ENCODE measurements at regions not wholly inside any gene's neighbourhood (a gene's known extent, or its start where the extent isn't known, plus 50 kb on each side); places are given as distances from the start of the nearest gene placed in this dataset.
"Not testable (repeated sequence)": the region's sequence is repeated elsewhere in the genome, so short reads cannot be mapped to it uniquely, and the experiment has no call there.

DNA sequence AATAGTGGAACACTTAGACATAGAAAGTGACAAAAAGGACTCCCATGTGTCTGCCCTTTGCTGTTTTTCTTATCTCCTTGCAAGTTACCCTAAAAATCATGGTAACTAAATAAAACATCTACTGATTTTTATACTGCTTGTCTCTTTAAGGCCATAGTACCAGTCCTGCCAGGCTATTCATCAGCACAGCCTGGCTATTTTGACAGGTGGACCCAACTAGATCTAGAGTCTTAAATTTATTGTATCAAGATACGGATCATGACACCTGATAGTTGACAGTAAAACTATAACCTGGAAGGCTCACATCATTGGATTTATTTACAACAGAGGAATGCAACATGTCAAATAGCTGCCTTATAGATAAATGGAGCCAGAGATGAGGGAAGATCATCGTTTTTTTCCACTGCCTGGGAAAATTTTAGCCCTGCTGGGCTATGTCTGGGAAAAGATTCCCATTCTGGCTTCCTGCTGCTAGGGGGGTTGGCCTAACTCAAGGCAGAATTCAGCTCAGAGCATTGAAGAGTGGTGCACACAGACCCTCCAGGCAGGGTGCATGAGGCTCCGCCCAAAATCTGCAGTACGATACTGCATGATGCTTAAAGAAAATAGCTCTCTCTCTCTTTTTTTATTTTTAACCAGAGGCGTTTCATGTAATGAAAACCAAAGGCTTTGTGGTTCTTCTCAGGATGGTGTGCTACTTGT, 292.0 kb upstream of the FZD8 start:
- H3K4me3 ChIP-seq (ENCODE audit: low read depth, low read length): no peak overlapping the region
- no peak for DNase-seq (ENCODE audit: low read depth)
- TF ChIP-seq, protein P1, sequence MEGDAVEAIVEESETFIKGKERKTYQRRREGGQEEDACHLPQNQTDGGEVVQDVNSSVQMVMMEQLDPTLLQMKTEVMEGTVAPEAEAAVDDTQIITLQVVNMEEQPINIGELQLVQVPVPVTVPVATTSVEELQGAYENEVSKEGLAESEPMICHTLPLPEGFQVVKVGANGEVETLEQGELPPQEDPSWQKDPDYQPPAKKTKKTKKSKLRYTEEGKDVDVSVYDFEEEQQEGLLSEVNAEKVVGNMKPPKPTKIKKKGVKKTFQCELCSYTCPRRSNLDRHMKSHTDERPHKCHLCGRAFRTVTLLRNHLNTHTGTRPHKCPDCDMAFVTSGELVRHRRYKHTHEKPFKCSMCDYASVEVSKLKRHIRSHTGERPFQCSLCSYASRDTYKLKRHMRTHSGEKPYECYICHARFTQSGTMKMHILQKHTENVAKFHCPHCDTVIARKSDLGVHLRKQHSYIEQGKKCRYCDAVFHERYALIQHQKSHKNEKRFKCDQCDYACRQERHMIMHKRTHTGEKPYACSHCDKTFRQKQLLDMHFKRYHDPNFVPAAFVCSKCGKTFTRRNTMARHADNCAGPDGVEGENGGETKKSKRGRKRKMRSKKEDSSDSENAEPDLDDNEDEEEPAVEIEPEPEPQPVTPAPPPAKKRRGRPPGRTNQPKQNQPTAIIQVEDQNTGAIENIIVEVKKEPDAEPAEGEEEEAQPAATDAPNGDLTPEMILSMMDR (conservative IDR thresholded peaks at IDR 0.05; ENCODE audit: low read depth, low read length): no peak

DNA sequence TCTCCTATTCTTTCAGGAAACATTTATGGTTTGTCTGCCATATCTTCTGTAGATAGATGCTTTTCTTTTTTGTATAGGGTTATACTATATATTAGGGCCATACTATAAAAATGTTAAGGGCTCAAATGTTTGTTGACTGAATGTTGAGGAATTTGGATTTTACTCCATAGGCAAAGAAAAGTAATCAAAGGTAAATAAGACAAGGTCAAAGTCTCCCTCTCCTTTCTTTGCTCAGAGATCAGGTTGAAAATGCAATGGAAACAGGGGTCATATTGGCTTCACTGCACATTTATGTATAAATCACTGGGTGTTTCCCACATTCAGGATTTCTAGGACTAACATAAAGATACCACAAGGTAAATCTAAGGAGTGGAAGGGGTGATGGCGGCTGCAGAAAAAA, 291.4 kb upstream of the FZD8 start:
- no peak for DNase-seq (ENCODE audit: low read depth)
- TF ChIP-seq, protein P1 (conservative IDR thresholded peaks at IDR 0.05; ENCODE audit: low read depth, low read length): no peak
- no peak overlapping the region for H3K4me3 ChIP-seq (ENCODE audit: low read depth, low read length)

DNA sequence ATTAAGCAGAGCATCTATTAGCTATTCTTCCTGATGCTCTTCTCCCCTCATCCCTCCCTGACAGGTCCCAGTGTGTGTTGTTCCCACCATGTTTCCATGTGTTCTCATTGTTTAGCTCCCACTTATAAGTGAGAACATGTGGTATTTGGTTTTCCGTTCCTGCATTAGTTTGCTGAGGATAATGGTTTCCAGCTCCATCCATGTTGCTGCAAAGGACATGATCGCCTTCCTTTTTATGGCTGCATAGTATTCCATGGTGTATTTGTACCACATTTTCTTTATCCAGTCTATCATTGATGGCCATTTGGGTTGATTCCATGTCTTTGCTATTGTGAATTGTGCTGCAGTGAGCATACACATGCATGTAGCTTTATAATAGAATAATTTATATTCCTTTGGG, 287.9 kb upstream of the FZD8 start:
- not testable (repeated sequence) for DNase-seq (ENCODE audit: low read depth); H3K4me3 ChIP-seq (ENCODE audit: low read depth, low read length)

DNA sequence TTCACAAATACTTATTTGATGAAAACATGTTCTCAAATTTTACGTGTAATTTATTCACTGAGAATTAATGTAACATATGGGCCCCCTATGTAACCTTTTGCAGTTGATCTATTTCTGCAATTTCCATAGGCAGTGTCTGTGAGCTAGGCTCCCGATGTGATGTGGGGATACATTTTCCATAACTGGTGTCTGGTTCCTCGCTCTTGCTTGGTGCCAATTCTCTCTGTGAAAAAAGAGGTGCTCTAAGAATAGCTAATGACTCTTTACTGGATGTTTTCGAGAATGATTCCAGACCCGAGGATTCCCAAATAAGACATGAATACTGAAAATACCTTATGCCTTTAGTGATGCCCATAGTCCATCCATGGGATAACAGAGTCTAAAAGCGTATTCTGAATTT, 286.7 kb upstream of the FZD8 start:
- no peak for DNase-seq (ENCODE audit: low read depth)

DNA sequence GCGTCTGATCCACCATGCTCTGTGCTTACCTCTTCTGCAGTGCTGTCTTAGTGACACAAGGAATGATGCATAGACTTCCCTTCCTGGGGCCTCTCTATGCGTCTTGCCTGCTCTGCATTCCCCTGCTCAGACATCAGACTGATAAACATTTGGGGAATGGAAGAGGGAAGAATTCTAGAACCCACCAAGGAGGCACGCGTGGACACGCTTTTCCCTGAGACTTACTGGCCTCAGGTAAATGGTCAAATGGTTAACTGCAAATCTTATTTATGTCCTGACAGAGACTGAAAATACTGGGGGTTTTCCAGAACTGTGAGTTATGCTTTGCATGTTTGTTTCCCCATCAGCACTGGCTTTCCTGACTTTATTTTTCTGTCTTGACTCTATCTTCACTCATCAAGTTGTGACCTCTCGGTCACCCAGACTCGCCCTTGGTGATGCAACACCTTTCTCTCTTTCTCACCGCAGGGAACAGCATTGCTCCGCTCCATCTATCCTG, 285.9 kb upstream of the FZD8 start:
- DNase-seq (ENCODE audit: low read depth): no peak
- TF ChIP-seq, protein P1 (conservative IDR thresholded peaks at IDR 0.05; ENCODE audit: low read depth, low read length): no peak
- no peak overlapping the region for H3K4me3 ChIP-seq (ENCODE audit: low read depth, low read length)

More for the DNA sequence above, 286.7 kb upstream of the FZD8 start:
- no peak overlapping the region for H3K4me3 ChIP-seq (ENCODE audit: low read depth, low read length)
- TF ChIP-seq, protein P1 (conservative IDR thresholded peaks at IDR 0.05; ENCODE audit: low read depth, low read length): no peak

DNA sequence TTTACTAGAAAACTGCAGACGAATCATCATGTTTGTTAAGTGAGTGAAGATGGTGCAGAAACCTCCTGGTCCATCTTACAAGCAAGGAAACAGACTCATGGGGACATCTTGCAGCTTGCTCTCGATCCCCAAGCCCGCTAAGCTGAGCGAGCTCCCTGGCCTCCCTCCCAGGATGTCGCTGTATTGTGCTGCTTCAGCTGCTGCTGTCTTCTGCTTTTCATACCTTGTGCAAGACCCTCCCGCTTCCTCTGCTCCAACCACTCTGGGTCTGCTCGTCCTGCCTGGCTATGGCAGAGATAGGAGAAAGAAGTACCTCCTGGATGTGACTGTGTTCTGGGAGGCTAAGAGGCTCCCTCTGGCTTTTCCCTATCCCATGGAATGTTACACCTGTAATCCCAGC, 285.2 kb upstream of the FZD8 start:
- TF ChIP-seq, protein P1 (conservative IDR thresholded peaks at IDR 0.05; ENCODE audit: low read depth, low read length): no peak
- no peak for DNase-seq (ENCODE audit: low read depth)

DNA sequence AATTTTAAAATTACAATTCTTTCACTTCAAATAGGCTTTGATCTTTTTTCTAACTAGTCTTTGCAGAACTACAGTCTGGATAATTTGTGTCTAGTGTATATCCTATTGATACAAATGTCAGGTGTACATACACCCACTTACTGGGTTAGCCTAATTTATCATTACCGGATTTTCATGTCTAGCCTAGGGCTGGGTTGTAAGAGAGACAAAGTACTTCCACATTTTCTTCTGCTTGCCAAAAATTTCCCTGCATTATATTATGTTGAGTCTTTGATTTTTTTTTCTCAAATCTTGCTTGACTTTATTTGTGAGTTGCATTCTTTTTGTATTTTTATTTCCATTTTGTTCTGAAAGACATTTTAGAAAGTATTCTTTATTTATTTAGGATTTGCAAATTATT, 284.8 kb upstream of the FZD8 start:
- no peak for DNase-seq (ENCODE audit: low read depth)
- TF ChIP-seq, protein P1 (conservative IDR thresholded peaks at IDR 0.05; ENCODE audit: low read depth, low read length): no peak
- H3K4me3 ChIP-seq (ENCODE audit: low read depth, low read length): no peak overlapping the region

More for the DNA sequence above, 285.2 kb upstream of the FZD8 start:
- H3K4me3 ChIP-seq (ENCODE audit: low read depth, low read length): no peak overlapping the region
